Erythroblast (primary cell): ENCODE measurements at regions not wholly inside any gene's neighbourhood (a gene's known extent, or its start where the extent isn't known, plus 50 kb on each side); places are given as distances from the start of the nearest gene placed in this dataset.

Experiments
- DNase-seq, 2 experiments: peaks; one replicate each; lab custom pipeline; 2025; lab: John Stamatoyannopoulos, UW
- GATA1 ChIP-seq: IDR thresholded peaks from 2 replicates; pipeline ENCODE4 v1.6.1; 2011; ENCODE audit warnings: low read depth, mild to moderate bottlenecking, control low read depth, low read length, moderate library complexity
- POLR2A ChIP-seq: IDR thresholded peaks from 2 replicates; pipeline ENCODE4 v1.6.1; 2011; ENCODE audit warnings: mild to moderate bottlenecking, low read length

- TF ChIP-seq GATA1 = no peak
- no peak for TF ChIP-seq POLR2A
- DNase-seq = no peak
Observed at GRCh38 chr7:69476416-69476815, 121.9 kb upstream of the AUTS2 start.

DNA sequence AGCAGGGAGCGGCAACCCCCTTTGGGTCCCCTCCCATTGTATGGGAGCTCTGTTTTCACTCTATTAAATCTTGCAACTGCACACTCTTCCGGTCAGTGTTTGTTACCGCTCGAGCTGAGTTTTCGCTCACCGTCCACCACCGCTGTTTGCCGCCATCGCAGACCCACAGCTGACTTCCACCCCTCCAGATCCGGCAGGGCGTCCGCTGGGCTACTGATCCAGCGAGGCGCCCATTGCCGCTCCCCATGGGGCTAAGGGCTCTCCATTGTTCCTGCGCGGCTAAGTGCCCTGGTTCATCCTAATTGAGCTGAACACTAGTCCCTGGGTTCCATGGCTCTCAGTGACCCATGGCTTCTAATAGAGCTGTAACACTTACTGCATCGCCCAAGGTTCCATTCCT, 115.6 kb upstream of the AUTS2 start:
- DNase-seq = no peak
- no peak for TF ChIP-seq POLR2A
- TF ChIP-seq GATA1 = no peak

DNA sequence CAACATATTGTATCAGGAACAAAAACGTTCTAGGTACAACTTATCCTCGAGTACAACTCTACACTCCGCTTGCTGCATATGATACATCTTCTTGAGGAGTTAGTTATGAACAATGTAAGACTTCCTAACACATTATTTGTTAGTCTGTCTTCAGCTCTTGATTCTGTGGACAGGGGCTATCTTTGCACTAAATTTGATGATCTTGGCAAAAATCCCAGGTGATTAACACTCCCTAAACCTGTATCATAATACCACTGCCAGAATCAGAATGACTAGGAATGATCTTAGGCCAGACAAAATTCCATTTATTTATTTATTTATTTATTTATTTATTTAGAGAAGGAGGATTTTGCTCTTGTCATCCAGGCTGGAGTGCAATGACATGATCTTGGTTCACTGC, 108.7 kb upstream of the AUTS2 start:
- TF ChIP-seq GATA1 = no peak
- TF ChIP-seq POLR2A = no peak
- DNase-seq = no peak

DNA sequence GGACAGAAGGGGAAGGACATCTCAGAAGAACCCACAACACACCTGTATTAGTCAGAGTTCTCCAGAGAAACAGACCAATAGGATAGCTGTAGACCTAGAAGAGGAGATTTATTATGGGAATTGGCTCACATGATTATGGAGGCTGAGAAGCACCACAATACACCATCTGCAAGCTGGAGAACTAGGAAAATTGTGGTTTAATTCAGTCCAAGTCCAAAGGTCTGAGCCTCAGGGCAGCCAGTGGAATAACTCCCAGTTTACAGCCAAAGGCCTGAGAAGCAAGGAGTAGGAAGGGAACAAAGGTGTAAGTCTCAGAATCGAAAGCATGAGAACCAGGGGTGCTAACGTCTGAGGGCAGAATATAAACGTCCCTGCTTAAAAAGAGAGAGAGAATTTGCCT, 99.6 kb upstream of the AUTS2 start:
- TF ChIP-seq POLR2A (no peak), GATA1 (no peak)
- no peak for DNase-seq

- TF ChIP-seq POLR2A = no peak
- no peak for DNase-seq
Observed at GRCh38 chr7:69502358-69502757, 95.9 kb upstream of the AUTS2 start.

GRCh38 chr7:69504733-69505420, 93.4 kb upstream of the AUTS2 start:
- TF ChIP-seq GATA1 (no peak), POLR2A (no peak)
- peak in 1 of 2 experiments; percentile 41 for DNase-seq

GRCh38 chr7:69508736-69509135, 89.5 kb upstream of the AUTS2 start:
- TF ChIP-seq GATA1 = no peak
- no peak for TF ChIP-seq POLR2A
- DNase-seq = no peak

DNA sequence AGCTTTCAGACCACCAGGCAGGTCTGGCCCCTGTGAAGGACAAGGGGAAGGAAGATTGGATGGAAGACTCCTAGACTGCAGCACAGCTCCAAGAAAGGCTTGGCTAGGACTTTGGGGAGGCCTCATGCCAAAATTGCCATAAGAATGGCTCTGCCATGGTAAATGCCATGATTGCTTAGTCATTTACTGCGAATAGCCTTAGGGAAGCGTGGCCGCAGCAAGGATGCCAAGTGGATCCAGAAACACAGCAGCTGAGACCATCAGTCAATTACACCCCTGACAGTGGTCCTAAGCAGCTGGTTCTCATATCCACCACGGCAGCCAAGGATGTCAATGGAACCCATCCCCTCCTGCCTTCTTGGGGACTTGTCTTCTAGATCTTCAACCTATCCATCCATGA, 88.2 kb upstream of the AUTS2 start:
- DNase-seq = no peak
- TF ChIP-seq POLR2A (no peak), GATA1 (no peak)

DNA sequence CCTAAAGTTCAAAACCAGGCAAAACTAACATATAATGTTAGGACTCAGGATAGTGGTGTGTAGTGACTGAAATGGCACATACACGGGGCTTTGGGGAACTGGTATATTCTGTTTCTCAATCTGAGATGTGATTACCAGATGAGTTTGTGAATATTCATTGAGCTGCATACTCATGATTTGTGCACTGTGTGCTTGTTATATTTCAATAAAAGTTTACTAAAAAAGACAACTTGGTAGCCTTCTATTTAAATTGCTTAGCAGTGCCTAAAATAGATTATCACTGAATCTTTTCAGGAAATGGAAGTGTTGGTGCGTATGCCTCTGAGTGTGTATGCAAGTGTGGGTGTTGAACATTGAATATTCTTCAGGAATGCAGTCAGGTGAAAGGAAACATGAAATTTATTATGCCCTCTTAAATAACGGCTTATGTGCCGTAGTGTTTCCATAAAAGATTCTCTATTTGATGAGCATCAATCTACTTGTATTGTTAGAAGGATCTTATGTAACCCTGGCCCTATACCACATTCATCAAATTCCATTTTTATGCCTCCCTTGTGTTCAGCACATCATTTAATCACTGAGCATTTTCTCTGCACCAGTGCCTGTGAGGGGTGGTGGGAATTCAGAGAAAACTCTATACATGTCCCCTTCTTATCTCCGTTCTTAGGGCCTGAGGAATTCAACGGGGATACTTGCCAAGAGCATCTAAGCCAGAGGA, 82.6 kb upstream of the AUTS2 start:
- no peak for DNase-seq
- TF ChIP-seq POLR2A (no peak), GATA1 (no peak)

- TF ChIP-seq POLR2A = no peak
- no peak for TF ChIP-seq GATA1
- DNase-seq = peak; percentile 2 to 47
Observed at GRCh38 chr7:69516238-69516820, 81.9 kb upstream of the AUTS2 start.

DNA sequence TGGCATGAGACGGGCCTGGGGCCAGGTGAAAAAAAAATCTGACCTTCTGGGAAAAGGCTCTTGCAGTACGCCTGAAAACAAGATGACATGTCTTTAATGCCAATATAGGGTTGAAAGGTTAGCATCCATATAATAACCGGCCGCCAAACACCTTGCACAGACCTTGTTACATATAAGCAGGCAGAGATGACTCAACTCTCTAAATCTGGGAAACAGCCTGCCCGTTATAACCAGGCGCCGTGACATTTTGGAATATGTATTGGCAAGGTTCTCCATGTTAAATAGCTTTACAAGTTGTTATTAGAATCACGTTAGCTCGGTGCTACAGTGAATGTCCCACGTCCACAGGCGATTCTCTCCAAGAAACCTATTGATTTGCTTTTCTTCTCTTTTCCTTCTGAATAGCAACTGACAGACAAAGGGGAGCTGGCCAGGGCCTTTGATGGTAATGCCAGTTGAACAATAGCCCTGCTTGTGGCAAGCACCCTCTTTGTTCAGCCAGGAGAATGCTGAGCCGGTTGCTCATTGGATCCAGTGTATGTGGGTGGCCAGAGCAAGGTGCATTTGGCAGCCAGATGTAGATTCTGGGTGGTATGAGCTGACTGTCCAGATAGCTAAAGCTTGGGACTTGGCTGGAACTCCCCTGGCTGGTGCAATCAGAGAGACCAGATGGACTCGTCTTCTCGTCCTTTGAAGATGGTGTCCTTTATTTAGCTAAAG, 80.1 kb upstream of the AUTS2 start:
- no peak for DNase-seq
- TF ChIP-seq POLR2A (no peak), GATA1 (no peak)

DNA sequence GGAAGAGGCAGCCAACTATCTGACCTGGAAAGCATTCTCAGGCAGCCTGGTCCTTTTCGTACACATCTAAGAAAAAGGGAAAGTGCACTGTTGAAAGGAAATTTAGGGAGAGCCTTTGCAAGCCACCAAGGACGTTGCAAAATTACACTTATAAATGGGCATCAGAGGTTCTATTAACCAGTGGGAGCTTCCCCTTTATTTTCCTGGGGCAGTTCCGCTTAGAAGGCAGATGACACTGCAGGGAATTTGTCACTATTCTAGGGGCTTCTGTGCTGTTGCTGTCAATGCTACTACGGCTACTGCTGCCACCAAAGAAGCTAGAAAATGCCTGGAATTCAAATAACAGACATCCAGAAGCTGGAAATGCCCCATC, 79.6 kb upstream of the AUTS2 start:
- TF ChIP-seq GATA1 = no peak
- TF ChIP-seq POLR2A = no peak
- DNase-seq = no peak

DNA sequence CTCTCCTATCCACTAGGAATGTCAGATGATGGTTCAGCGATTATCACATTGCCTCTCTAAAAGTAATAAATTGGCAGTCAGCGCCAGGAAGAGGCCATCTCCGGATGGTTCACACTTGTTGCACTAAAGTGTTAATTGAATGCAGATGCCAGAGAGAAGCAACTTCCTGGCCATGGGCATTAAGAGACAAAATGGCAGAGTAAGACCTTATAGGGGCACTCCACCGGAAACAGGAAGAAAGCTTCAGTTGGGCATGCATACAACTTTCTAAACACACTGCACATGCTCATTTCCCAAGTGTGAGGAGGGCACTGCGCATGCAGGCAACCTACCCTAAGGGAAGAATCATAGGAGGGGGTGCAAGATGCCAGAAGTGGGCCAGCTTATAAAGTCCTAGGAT, 71.7 kb upstream of the AUTS2 start:
- no peak for TF ChIP-seq GATA1
- TF ChIP-seq POLR2A = no peak
- no peak for DNase-seq

DNA sequence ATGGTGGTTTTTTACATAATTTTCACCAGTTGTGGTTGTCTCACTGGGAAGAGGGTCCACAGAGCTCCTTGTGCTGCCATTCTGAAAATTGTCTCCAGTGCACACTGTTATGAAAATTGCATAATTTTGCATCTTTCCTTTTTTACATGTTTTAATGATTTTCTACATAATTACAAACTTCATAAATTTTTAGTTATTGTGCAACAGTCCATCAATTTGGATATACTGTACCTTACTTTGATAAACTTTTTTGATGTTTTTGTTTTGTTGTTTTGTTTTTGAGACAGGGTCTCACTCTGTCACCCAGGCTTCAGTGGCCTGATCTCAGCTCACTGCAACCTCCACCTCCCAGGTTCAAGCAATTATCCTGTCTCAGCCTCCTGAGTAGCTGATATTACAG, 70.6 kb upstream of the AUTS2 start:
- no peak for TF ChIP-seq GATA1
- TF ChIP-seq POLR2A = no peak
- DNase-seq = no peak

DNA sequence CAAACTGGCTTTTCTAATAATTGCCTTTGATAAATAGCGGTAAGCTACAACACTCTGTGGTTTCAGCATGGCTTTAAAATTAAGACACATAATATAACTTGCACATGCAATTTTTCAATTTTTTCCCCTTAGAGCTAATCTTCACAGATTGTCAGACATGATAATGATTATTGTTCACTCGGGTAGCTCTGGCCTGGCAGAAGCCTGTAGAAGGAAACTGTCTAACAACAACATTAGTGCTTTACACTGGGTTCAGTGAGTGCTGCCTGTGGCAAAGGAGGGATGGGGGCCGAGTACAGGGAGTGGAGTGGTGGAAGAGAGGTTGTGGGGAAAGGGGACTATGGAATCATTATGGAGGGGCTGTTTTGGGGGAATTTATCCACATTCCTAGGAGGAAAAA, 67.2 kb upstream of the AUTS2 start:
- no peak for DNase-seq
- no peak for TF ChIP-seq GATA1
- TF ChIP-seq POLR2A = no peak
